Heart right ventricle (tissue), 16 donors: ENCODE measurements at regions not wholly inside any gene's neighbourhood (a gene's known extent, or its start where the extent isn't known, plus 50 kb on each side); places are given as distances from the start of the nearest gene placed in this dataset.

Source experiments
- ATAC-seq, 8 donors: fragments of 200-7000 bp; cut with Tn5 transposase; one replicate each; pipeline ENCODE4 v1.9.1; 2020; ENCODE audit warnings: mild to moderate bottlenecking in 8 of 8, moderate library complexity in 8 of 8, moderate number of reproducible peaks in 1 of 8
- DNase-seq, 2 donors: peaks; one replicate each; pipeline ENCODE4 v3.0.0-alpha.2; 2020
- H3K27ac ChIP-seq, 10 donors: fragments of 200-600 bp; sonication (generic) in 2 of 10; one replicate each; pipeline versions ENCODE4 v1.5.0 to v1.8.0; 2020 to 2022; ENCODE audit warnings: mild to moderate bottlenecking in 3 of 10
- H3K27me3 ChIP-seq, 7 donors: fragments of 200-600 bp; one replicate each; pipeline ENCODE4 v1.8.0; 2021 to 2022; ENCODE audit warnings: mild to moderate bottlenecking in 2 of 7
- H3K36me3 ChIP-seq, 9 donors: fragments of 200-600 bp; sonication (generic) in 1 of 9; one replicate each; pipeline versions ENCODE4 v1.5.0 to v1.8.0; 2020 to 2022; ENCODE audit warnings: mild to moderate bottlenecking in 2 of 9
- H3K4me1 ChIP-seq, 9 donors: fragments of 200-600 bp; sonication (generic) in 1 of 9; one replicate each; pipeline versions ENCODE4 v1.5.0 to v1.8.0; 2020 to 2022; ENCODE audit warnings: mild to moderate bottlenecking in 4 of 9
- H3K4me3 ChIP-seq, 10 donors: fragments of 200-600 bp; sonication (generic) in 2 of 10; one replicate each; pipeline versions ENCODE4 v1.5.0 to v1.8.0; 2020 to 2022; ENCODE audit warnings: mild to moderate bottlenecking in 7 of 10, moderate library complexity in 2 of 10
- H3K9me3 ChIP-seq, 11 donors: fragments of 200-600 bp in 10 of 11; sonication (generic) in 2 of 11; one replicate each; pipeline versions ENCODE4 v1.5.0 to v1.8.0; 2013 to 2022; ENCODE audit warnings: mild to moderate bottlenecking in 2 of 11, control low read depth in 1 of 11, moderate library complexity in 1 of 11
- CTCF ChIP-seq, 9 donors: fragments of 200-600 bp; sonication (generic) in 2 of 9; IDR thresholded peaks; one replicate each; pipeline versions ENCODE4 v1.5.0 to v1.8.0; 2021 to 2022; ENCODE audit warnings: antibody characterized with exemption in 9 of 9, mild to moderate bottlenecking in 5 of 9, moderate library complexity in 1 of 9
- WGBS, 2 donors: extraction: QIAGEN DNeasy Blood & Tissue Kit; methylation state at CpG; one replicate each; pipeline ENCODE4 v1.1.7; 2013; ENCODE audit warnings: inconsistent platforms in 1 of 2; 5-methylcytosine and 5-hydroxymethylcytosine counted together
- intact Hi-C, 10 donors: fragments of 100-400 bp; cut with DNase I; formaldehyde crosslinking; loops; one replicate each; pipeline versions ENCODE4 v1.11.1 to v1.14.2; 2022
- donor health status: Arrhythmogenic right ventricular cardiomyopathy.
- donor health status: ischemic (EF 13 %, LVEDD 7.1; RV severe dilation, severe dysfunction).
- donor health status: healthy with polysubstance abuse.
- donor health status: DM: no; HTN: yes; CAD: no.
- donor health status: DM: no; HTN: no; CAD: no.
- donor health status: ischemic (EF 25% LVEDD 6.9; RV normal size, moderate dysfunction).
- donor health status: ischemic (EF 25% LVEDD 5.7; RV mildly dilated, moderate dysfunction).
- donor health status: healthy.
- donor health status: DM: yes; HTN: yes; CAD: no.
- donor health status: Ischemic cardiomyopathy.
- donor health status: ischemic (EF 35%, LVEDD 5.7; RV mildly dilated, moderate dysfunction).
- donor health status: nonischemic (EF 11% LVEDD 7.7; RV severe dilation, severe dysfunction).
- donor health status: DM: yes; HTN: yes; CAD: no.
- donor health status: PGD.
- donor health status: ischemic (EF 29% LVEDD 5.4; RV normal size, mild dysfunction).
- donor health status: nonischemic (EF 23%, LVEDD 6.1; RV moderate dilation, normal function).

GRCh38 chr5:75843319-75843718 is 126.1 kb upstream of the POC5 start:
- 33 to 52% methylated on average over 4 of the region's 4 CpGs for WGBS, 2 donors
- Histone ChIP-seq H3K27ac (peak overlapping the region in 4 of 10 donors; percentile 19 to 81 (median 29)), H3K27me3 (no peaks in the 10 kb centered on the region), H3K4me1 (peaks cover 0 to 10% (median 0%) of the 10 kb centered on the region in 9 donors), H3K9me3 (peaks cover 0 to 12% (median 0%) of the 10 kb centered on the region in 11 donors), H3K36me3 (no peaks in the 10 kb centered on the region), H3K4me3 (no peak overlapping the region)
- intact Hi-C loops, result no loop called here
- TF ChIP-seq CTCF (IDR thresholded peaks at IDR 0.05), result no peak
- ATAC-seq (peak in 5 of 8 donors; percentile 35 to 82 (median 59)), DNase-seq (no peak)

DNA sequence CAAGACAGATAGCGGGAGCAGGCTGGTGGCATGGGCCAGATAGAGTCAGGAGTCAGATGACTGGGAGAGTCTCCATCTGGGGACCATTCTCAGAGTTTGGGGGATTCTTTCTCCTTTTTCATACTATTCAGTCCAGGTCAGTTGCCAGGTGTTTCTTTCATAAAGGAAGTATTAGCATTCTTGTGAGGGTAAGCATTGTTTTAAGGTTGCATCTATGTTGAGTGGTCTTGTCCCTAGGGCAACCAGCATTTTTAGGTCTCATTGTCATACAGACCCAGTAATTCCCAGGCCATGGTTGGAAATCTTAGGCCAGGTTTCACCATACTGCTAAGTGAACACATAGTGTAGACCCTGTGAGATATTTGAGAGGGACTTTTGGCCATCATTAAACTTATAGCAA is 122.3 kb upstream of the POC5 start:
- no peak for TF ChIP-seq CTCF (IDR thresholded peaks at IDR 0.05)
- intact Hi-C loops, result no loop called here
- H3K36me3 ChIP-seq, result no peaks in the 10 kb centered on the region
- H3K27me3 ChIP-seq, result no peaks in the 10 kb centered on the region
- DNase-seq (no peak), ATAC-seq (no peak)
- no peaks in the 10 kb centered on the region for H3K4me1 ChIP-seq
- no peak overlapping the region for H3K4me3 ChIP-seq
- WGBS, 2 donors, result 86 to 94% methylated on average over 1 of the region's 1 CpG
- no peak overlapping the region for H3K27ac ChIP-seq
- H3K9me3 ChIP-seq, result peaks cover 0 to 28% (median 0%) of the 10 kb centered on the region in 11 donors

DNA sequence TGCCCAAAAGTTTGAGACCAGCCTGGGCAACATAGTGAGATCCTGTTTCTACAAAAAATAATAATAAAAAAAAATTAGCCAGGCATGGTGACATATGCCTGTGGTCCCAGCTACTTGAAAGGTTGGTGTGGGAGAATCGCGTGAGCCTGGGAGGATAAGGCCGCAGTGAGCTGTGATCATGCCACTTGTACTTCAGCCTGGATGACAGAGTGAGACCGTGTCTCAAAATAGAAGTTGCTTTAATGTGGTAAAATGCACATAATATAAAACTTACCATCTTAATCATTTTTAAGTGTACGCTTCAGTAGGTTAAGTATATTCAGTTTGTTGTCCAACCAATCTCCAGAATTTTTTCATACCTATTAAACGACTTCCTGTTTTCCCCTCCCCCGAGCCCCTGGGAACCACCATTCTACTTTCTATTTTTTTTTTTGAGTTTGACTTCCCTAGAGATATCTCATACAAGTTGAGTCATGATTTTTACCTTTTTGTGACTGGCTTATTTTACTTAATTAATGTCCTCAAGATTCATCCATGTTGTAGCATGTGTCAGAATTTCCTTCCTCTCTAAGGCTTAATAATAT is 120.1 kb upstream of the POC5 start:
- no peak for DNase-seq
- no peaks in the 10 kb centered on the region for H3K4me1 ChIP-seq
- no peak overlapping the region for H3K27ac ChIP-seq
- no peak for ATAC-seq
- intact Hi-C loops, result no loop called here
- no peak overlapping the region for H3K4me3 ChIP-seq
- TF ChIP-seq CTCF (IDR thresholded peaks at IDR 0.05), result no peak
- WGBS, 2 donors, result 81 to 83% methylated on average over 7 of the region's 7 CpGs
- H3K36me3 ChIP-seq, result no peaks in the 10 kb centered on the region
- H3K9me3 ChIP-seq, result peaks cover 0 to 28% (median 0%) of the 10 kb centered on the region in 11 donors
- no peaks in the 10 kb centered on the region for H3K27me3 ChIP-seq

DNA sequence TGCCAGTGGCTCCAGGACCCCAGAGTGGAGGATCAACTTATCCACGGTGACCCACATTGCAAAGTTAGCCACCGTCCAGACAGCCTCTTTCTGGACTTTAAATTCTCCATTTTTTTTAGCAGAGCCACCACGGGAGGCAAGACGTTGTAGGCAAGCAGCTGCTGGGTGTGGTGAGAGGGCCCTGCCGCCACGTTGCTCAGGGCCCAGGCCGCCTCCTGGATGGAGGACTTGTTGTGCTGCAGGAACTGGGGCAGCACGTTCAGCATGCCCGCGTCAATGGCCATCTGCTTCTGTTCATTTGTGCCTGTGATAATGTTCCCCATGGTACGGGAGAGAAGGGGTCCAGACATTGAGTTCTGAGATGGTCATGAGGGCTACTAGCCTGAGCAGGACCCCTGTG is 114.3 kb upstream of the POC5 start:
- Histone ChIP-seq H3K36me3 (no peaks in the 10 kb centered on the region), H3K4me1 (peaks cover 0 to 9% (median 0%) of the 10 kb centered on the region in 9 donors), H3K4me3 (no peak overlapping the region), H3K27ac (no peak overlapping the region), H3K27me3 (no peaks in the 10 kb centered on the region), H3K9me3 (peaks cover 0 to 10% (median 0%) of the 10 kb centered on the region in 11 donors)
- 91 to 93% methylated on average over 11 of the region's 11 CpGs for WGBS, 2 donors
- TF ChIP-seq CTCF (IDR thresholded peaks at IDR 0.05), result no peak
- DNase-seq (no peak), ATAC-seq (no peak)
- intact Hi-C loops, result no loop called here
